ENCODE measurements at regions not wholly inside any gene's neighbourhood (a gene's known extent, or its start where the extent isn't known, plus 50 kb on each side); places are given as distances from the start of the nearest gene placed in this dataset.

GRCh38 chr6:22727710-22728109 is 158.3 kb downstream of the HDGFL1 start:
- Histone ChIP-seq H3K4me1 (replicated peaks in 1 of 2) (peaks cover 5 to 6% of the 10 kb centered on the region in 2 donors), H3K4me3 (no peak overlapping the region), H3K27ac (no peak overlapping the region)
- no peak for ATAC-seq (replicated peaks in 6 of 8)
- in situ Hi-C loops (cut with MboI; ENCODE audit: low pct_unique_long_range_greater_than_20kb in 2 of 9, low sequenced_read_pairs in 9 of 9, unreplicated experiment in 9 of 9) = no loop called here
- 25 to 92% (median 60%) methylated on average over 1 to 6 of the region's 6 CpGs; no CpG with 5 or more reads in 1 of the 10 experiments for WGBS, 10 experiments

GRCh38 chr6:22732176-22732970 is 163.0 kb downstream of the HDGFL1 start:
- WGBS, 10 experiments = 20 to 100% (median 86%) methylated on average over 1 to 3 of the region's 3 CpGs; no CpG with 5 or more reads in 3 of the 10 experiments
- no peak for ATAC-seq (replicated peaks in 6 of 8)
- in situ Hi-C loops (cut with MboI; ENCODE audit: low pct_unique_long_range_greater_than_20kb in 2 of 9, low sequenced_read_pairs in 9 of 9, unreplicated experiment in 9 of 9) = no loop called here
- Histone ChIP-seq H3K4me3 (no peak overlapping the region), H3K27ac (no peak overlapping the region), H3K4me1 (replicated peaks in 1 of 2) (peaks cover 11 to 16% of the 10 kb centered on the region in 2 donors)

GRCh38 chr6:22736740-22737139 is 167.4 kb downstream of the HDGFL1 start:
- 0 to 100% (median 89%) methylated on average over 1 to 3 of the region's 3 CpGs; no CpG with 5 or more reads in 1 of the 10 experiments for WGBS, 10 experiments
- Histone ChIP-seq H3K4me3 (no peak overlapping the region), H3K27ac (no peak overlapping the region), H3K4me1 (replicated peaks in 1 of 2) (peaks cover 11 to 24% of the 10 kb centered on the region in 2 donors)
- ATAC-seq (replicated peaks in 6 of 8) = no peak
- in situ Hi-C loops (cut with MboI; ENCODE audit: low pct_unique_long_range_greater_than_20kb in 2 of 9, low sequenced_read_pairs in 9 of 9, unreplicated experiment in 9 of 9) = no loop called here

GRCh38 chr6:22737331-22737730 is 168.0 kb downstream of the HDGFL1 start:
- no peak overlapping the region for H3K4me3 ChIP-seq
- H3K27ac ChIP-seq = no peak overlapping the region
- in situ Hi-C loops (cut with MboI; ENCODE audit: low pct_unique_long_range_greater_than_20kb in 2 of 9, low sequenced_read_pairs in 9 of 9, unreplicated experiment in 9 of 9) = no loop called here
- peaks cover 11 to 24% of the 10 kb centered on the region in 2 donors for H3K4me1 ChIP-seq (replicated peaks in 1 of 2)
- WGBS, 10 experiments = 0 to 60% (median 30%) methylated on average over 1 to 5 of the region's 5 CpGs; no CpG with 5 or more reads in 1 of the 10 experiments
- ATAC-seq (replicated peaks in 6 of 8) = peak; percentile 27 to 92 (median 78)

- peak in 3 of 8 experiments; percentile 57 to 75 (median 65) for ATAC-seq (replicated peaks in 6 of 8)
- in situ Hi-C loops (cut with MboI; ENCODE audit: low pct_unique_long_range_greater_than_20kb in 2 of 9, low sequenced_read_pairs in 9 of 9, unreplicated experiment in 9 of 9) = no loop called here
- 55 to 83% (median 74%) methylated on average over 3 to 6 of the region's 6 CpGs for WGBS, 10 experiments
Measured at GRCh38 chr6:22738194-22738593, 168.8 kb downstream of the HDGFL1 start.

GRCh38 chr6:22747571-22747970 is 178.2 kb downstream of the HDGFL1 start:
- in situ Hi-C loops (cut with MboI; ENCODE audit: low pct_unique_long_range_greater_than_20kb in 2 of 9, low sequenced_read_pairs in 9 of 9, unreplicated experiment in 9 of 9) = no loop called here
- H3K4me3 ChIP-seq = no peak overlapping the region
- peaks cover 9 to 24% of the 10 kb centered on the region in 2 donors for H3K4me1 ChIP-seq (replicated peaks in 1 of 2)
- no peak for ATAC-seq (replicated peaks in 6 of 8)
- WGBS, 10 experiments = 25 to 100% (median 69%) methylated on average over 1 of the region's 1 CpG; no CpG with 5 or more reads in 1 of the 10 experiments
- H3K27ac ChIP-seq = no peak overlapping the region

More at GRCh38 chr6:22738194-22738593, 168.8 kb downstream of the HDGFL1 start:
- peaks cover 11 to 24% of the 10 kb centered on the region in 2 donors for H3K4me1 ChIP-seq (replicated peaks in 1 of 2)
- no peak overlapping the region for H3K4me3 ChIP-seq
- H3K27ac ChIP-seq = no peak overlapping the region

GRCh38 chr6:22748681-22749080 is 179.3 kb downstream of the HDGFL1 start:
- no peak for ATAC-seq (replicated peaks in 6 of 8)
- Histone ChIP-seq H3K4me1 (replicated peaks in 1 of 2) (peaks cover 9 to 25% of the 10 kb centered on the region in 2 donors), H3K27ac (no peak overlapping the region), H3K4me3 (no peak overlapping the region)
- WGBS, 10 experiments = 26 to 100% (median 91%) methylated on average over 1 to 4 of the region's 4 CpGs; no CpG with 5 or more reads in 1 of the 10 experiments
- in situ Hi-C loops (cut with MboI; ENCODE audit: low pct_unique_long_range_greater_than_20kb in 2 of 9, low sequenced_read_pairs in 9 of 9, unreplicated experiment in 9 of 9) = no loop called here

- Histone ChIP-seq H3K4me1 (replicated peaks in 1 of 2) (peaks cover 9 to 25% of the 10 kb centered on the region in 2 donors), H3K27ac (no peak overlapping the region), H3K4me3 (no peak overlapping the region)
- 60 to 100% (median 87%) methylated on average over 1 to 3 of the region's 3 CpGs; no CpG with 5 or more reads in 2 of the 10 experiments for WGBS, 10 experiments
- in situ Hi-C loops (cut with MboI; ENCODE audit: low pct_unique_long_range_greater_than_20kb in 2 of 9, low sequenced_read_pairs in 9 of 9, unreplicated experiment in 9 of 9) = no loop called here
- no peak for ATAC-seq (replicated peaks in 6 of 8)
Measured at GRCh38 chr6:22749696-22750095, 180.3 kb downstream of the HDGFL1 start.

- peaks cover 9 to 25% of the 10 kb centered on the region in 2 donors for H3K4me1 ChIP-seq (replicated peaks in 1 of 2)
- peak in 4 of 8 experiments; percentile 23 to 72 (median 50) for ATAC-seq (replicated peaks in 6 of 8)
- H3K27ac ChIP-seq = no peak overlapping the region
- H3K4me3 ChIP-seq = no peak overlapping the region
- in situ Hi-C loops (cut with MboI; ENCODE audit: low pct_unique_long_range_greater_than_20kb in 2 of 9, low sequenced_read_pairs in 9 of 9, unreplicated experiment in 9 of 9) = no loop called here
- 17 to 86% (median 42%) methylated on average over 1 to 2 of the region's 2 CpGs; no CpG with 5 or more reads in 2 of the 10 experiments for WGBS, 10 experiments
Measured at GRCh38 chr6:22751223-22751622, 181.9 kb downstream of the HDGFL1 start.

- in situ Hi-C loops (cut with MboI; ENCODE audit: low pct_unique_long_range_greater_than_20kb in 2 of 9, low sequenced_read_pairs in 9 of 9, unreplicated experiment in 9 of 9) = no loop called here
- Histone ChIP-seq H3K27ac (no peak overlapping the region), H3K4me3 (no peak overlapping the region), H3K4me1 (replicated peaks in 1 of 2) (peaks cover 9 to 25% of the 10 kb centered on the region in 2 donors)
- WGBS, 10 experiments = 50 to 100% (median 100%) methylated on average over 1 to 2 of the region's 2 CpGs; no CpG with 5 or more reads in 2 of the 10 experiments
- peak in 1 of 8 experiments; percentile 9 for ATAC-seq (replicated peaks in 6 of 8)
Measured at GRCh38 chr6:22752522-22752921, 183.2 kb downstream of the HDGFL1 start.

- no peak for ATAC-seq (replicated peaks in 6 of 8)
- WGBS, 10 experiments = 0 to 93% (median 13%) methylated on average over 1 to 2 of the region's 2 CpGs; no CpG with 5 or more reads in 3 of the 10 experiments
- Histone ChIP-seq H3K4me1 (replicated peaks in 1 of 2) (peaks cover 12 to 30% of the 10 kb centered on the region in 2 donors), H3K4me3 (no peak overlapping the region), H3K27ac (no peak overlapping the region)
- in situ Hi-C loops (cut with MboI; ENCODE audit: low pct_unique_long_range_greater_than_20kb in 2 of 9, low sequenced_read_pairs in 9 of 9, unreplicated experiment in 9 of 9) = no loop called here
Measured at GRCh38 chr6:22754061-22754460, 184.7 kb downstream of the HDGFL1 start.

- Histone ChIP-seq H3K4me3 (no peak overlapping the region), H3K27ac (no peak overlapping the region), H3K4me1 (replicated peaks in 1 of 2) (peaks cover 11 to 25% of the 10 kb centered on the region in 2 donors)
- 27 to 100% (median 83%) methylated on average over 2 to 4 of the region's 4 CpGs; no CpG with 5 or more reads in 1 of the 10 experiments for WGBS, 10 experiments
- ATAC-seq (replicated peaks in 6 of 8) = no peak
- in situ Hi-C loops (cut with MboI; ENCODE audit: low pct_unique_long_range_greater_than_20kb in 2 of 9, low sequenced_read_pairs in 9 of 9, unreplicated experiment in 9 of 9) = no loop called here
Measured at GRCh38 chr6:22755605-22756004, 186.2 kb downstream of the HDGFL1 start.

GRCh38 chr6:22756365-22756764 is 187.0 kb downstream of the HDGFL1 start:
- Histone ChIP-seq H3K4me1 (replicated peaks in 1 of 2) (peaks cover 4 to 17% of the 10 kb centered on the region in 2 donors), H3K4me3 (no peak overlapping the region), H3K27ac (no peak overlapping the region)
- peak in 4 of 8 experiments; percentile 23 to 58 (median 25) for ATAC-seq (replicated peaks in 6 of 8)
- in situ Hi-C loops (cut with MboI; ENCODE audit: low pct_unique_long_range_greater_than_20kb in 2 of 9, low sequenced_read_pairs in 9 of 9, unreplicated experiment in 9 of 9) = no loop called here
- 28 to 100% (median 72%) methylated on average over 1 to 3 of the region's 3 CpGs; no CpG with 5 or more reads in 2 of the 10 experiments for WGBS, 10 experiments

Measured in motor neuron (in vitro differentiated cells).